ENCODE measurements at regions not wholly inside any gene's neighbourhood (a gene's known extent, or its start where the extent isn't known, plus 50 kb on each side); places are given as distances from the start of the nearest gene placed in this dataset.

- TF ChIP-seq, protein P1, sequence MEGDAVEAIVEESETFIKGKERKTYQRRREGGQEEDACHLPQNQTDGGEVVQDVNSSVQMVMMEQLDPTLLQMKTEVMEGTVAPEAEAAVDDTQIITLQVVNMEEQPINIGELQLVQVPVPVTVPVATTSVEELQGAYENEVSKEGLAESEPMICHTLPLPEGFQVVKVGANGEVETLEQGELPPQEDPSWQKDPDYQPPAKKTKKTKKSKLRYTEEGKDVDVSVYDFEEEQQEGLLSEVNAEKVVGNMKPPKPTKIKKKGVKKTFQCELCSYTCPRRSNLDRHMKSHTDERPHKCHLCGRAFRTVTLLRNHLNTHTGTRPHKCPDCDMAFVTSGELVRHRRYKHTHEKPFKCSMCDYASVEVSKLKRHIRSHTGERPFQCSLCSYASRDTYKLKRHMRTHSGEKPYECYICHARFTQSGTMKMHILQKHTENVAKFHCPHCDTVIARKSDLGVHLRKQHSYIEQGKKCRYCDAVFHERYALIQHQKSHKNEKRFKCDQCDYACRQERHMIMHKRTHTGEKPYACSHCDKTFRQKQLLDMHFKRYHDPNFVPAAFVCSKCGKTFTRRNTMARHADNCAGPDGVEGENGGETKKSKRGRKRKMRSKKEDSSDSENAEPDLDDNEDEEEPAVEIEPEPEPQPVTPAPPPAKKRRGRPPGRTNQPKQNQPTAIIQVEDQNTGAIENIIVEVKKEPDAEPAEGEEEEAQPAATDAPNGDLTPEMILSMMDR (conservative IDR thresholded peaks at IDR 0.05 in 1 of 2, IDR thresholded peaks at IDR 0.05 in 1 of 2; ENCODE audit: extremely low read depth in 1 of 2, insufficient read depth in 1 of 2, low read depth in 1 of 2, low read length in 2 of 2), result no peak
- TF ChIP-seq EZH2 (IDR thresholded peaks at IDR 0.05; ENCODE audit: borderline replicate concordance, low read length), result no peak
Observed at GRCh38 chr21:20639026-20639425, 359.2 kb upstream of the NCAM2 start.

All from mammary epithelial cell (primary cell).